GM12878 (cell line): ENCODE measurements at regions not wholly inside any gene's neighbourhood (a gene's known extent, or its start where the extent isn't known, plus 50 kb on each side); places are given as distances from the start of the nearest gene placed in this dataset.

Experiments used
- ATAC-seq: fragments of 200-7000 bp; cut with Tn5 transposase; 3 replicates; pipeline ENCODE4 v1.9.1; 2020; ENCODE audit warnings: mild to moderate bottlenecking, moderate library complexity
- BruUV-seq: library from RNA; stranded (reverse); fragments of 400-500 nt; replicated peaks from 2 replicates; lab custom pipeline; 2021; lab: Mats Ljungman, UMichigan
- CTCF ChIA-PET: fragments of 300-600 bp; sonication (Branson Sonifier 250); formaldehyde crosslinking; extraction: SDS; loops from one replicate; lab custom pipeline; 2021; ENCODE audit warnings: inconsistent platforms; lab: Yijun Ruan, JAX
- POLR2A ChIA-PET: fragments of 350-600 bp; formaldehyde crosslinking; extraction: SDS; loops from one replicate; lab custom pipeline; 2021; ENCODE audit warnings: inconsistent platforms; lab: Charles Lee
- RAD21 ChIA-PET: fragments of 300-600 bp; sonication (Branson Sonifier 250); formaldehyde crosslinking; loops from one replicate; lab custom pipeline; 2023; ENCODE audit warnings: antibody characterized with exemption; ENCODE audit not compliant: unreplicated experiment; lab: Charles Lee
- SMC1A ChIA-PET: fragments of 300-600 bp; sonication (Branson Sonifier 250); formaldehyde crosslinking; loops from one replicate; lab custom pipeline; 2023; ENCODE audit not compliant: unreplicated experiment, uncharacterized antibody; lab: Charles Lee
- DNase-seq: peaks from one replicate; pipeline ENCODE4 v3.0.0-alpha.2; 2011; ENCODE audit warnings: low read depth, low spot score
- FAIRE-seq: peaks from 3 replicates; lab custom pipeline; 2011; peaks lifted over from hg19 to GRCh38; lab: Jason Lieb, UNC
- H2AFZ ChIP-seq: 2 replicates; pipeline ENCODE4 v1.6.0; 2011; ENCODE audit warnings: low read depth, low read length, control low read depth; ENCODE audit not compliant: control insufficient read depth
- H3K27ac ChIP-seq: 2 replicates; pipeline ENCODE4 v1.5.1; 2011; ENCODE audit warnings: control low read depth; ENCODE audit not compliant: control insufficient read depth, insufficient read depth
- H3K27me3 ChIP-seq, 2 experiments: replicated peaks in 1 of 2; 2 replicates each; pipeline versions ENCODE4 v1.6.0 to v1.6.1; 2011; ENCODE audit warnings: low read length in 1 of 2; ENCODE audit not compliant: control insufficient read depth in 2 of 2, insufficient read depth in 2 of 2
- H3K36me3 ChIP-seq, 2 experiments: 2 replicates each; pipeline ENCODE4 v1.5.1; 2011; ENCODE audit warnings: low read length in 1 of 2; ENCODE audit not compliant: control insufficient read depth in 2 of 2, insufficient read depth in 2 of 2
- H3K4me1 ChIP-seq: 2 replicates; pipeline ENCODE4 v1.6.1; 2011; ENCODE audit warnings: mild to moderate bottlenecking, low read length, moderate library complexity, mixed read lengths; ENCODE audit not compliant: control insufficient read depth, insufficient read depth
- H3K4me2 ChIP-seq: 2 replicates; pipeline ENCODE4 v1.6.0; 2011; ENCODE audit warnings: control low read depth; ENCODE audit not compliant: control insufficient read depth, insufficient read depth
- H3K4me3 ChIP-seq: fragments of 200-600 bp; sonication (generic); 2 replicates; pipeline ENCODE4 v1.5.1; 2016
- H3K79me2 ChIP-seq: 2 replicates; pipeline ENCODE4 v1.6.0; 2011; ENCODE audit warnings: low read length; ENCODE audit not compliant: control insufficient read depth, insufficient read depth
- H3K9ac ChIP-seq: 2 replicates; pipeline ENCODE4 v1.8.0; 2011; ENCODE audit warnings: low read length, control low read depth, mixed read lengths; ENCODE audit not compliant: control insufficient read depth, insufficient read depth
- H3K9me3 ChIP-seq: replicated peaks from 3 replicates; pipeline ENCODE4 v1.5.1; 2011; ENCODE audit warnings: mild to moderate bottlenecking, low read length; ENCODE audit not compliant: control insufficient read depth, insufficient read depth
- H4K20me1 ChIP-seq: 2 replicates; pipeline ENCODE4 v1.6.0; 2011; ENCODE audit not compliant: control insufficient read depth, insufficient read depth
- ATF7 ChIP-seq: fragments of 450-650 bp; IDR thresholded peaks from 2 replicates; pipeline ENCODE4 v1.6.1; 2016; ENCODE audit warnings: low read depth, mild to moderate bottlenecking
- BACH1 ChIP-seq: fragments of 450-650 bp; IDR thresholded peaks from 2 replicates; pipeline ENCODE4 v1.6.1; 2017; ENCODE audit warnings: mild to moderate bottlenecking, borderline replicate concordance
- CEBPB ChIP-seq, 2 experiments: fragments of 150-350 bp in 1 of 2; IDR thresholded peaks; 2 replicates each; pipeline ENCODE4 v1.6.1; 2012 to 2014; ENCODE audit warnings: low read depth in 2 of 2, low read length in 2 of 2, borderline replicate concordance in 1 of 2, inconsistent platforms in 1 of 2
- CHD4 ChIP-seq: fragments of 200-600 bp; sonication (generic); IDR thresholded peaks from 2 replicates; pipeline ENCODE4 v1.6.1; 2016; ENCODE audit warnings: mild to moderate bottlenecking
- IKZF2 ChIP-seq, 2 experiments: fragments of 450-650 bp; IDR thresholded peaks; 2 replicates each; pipeline ENCODE4 v1.6.1; 2017; ENCODE audit warnings: mild to moderate bottlenecking in 2 of 2, moderate library complexity in 2 of 2
- JUND ChIP-seq: IDR thresholded peaks from 2 replicates; pipeline ENCODE4 v1.6.1; 2012; ENCODE audit warnings: low read depth, mild to moderate bottlenecking, low read length, improper control_type of control experiment, moderate library complexity
- KAT2A ChIP-seq: conservative IDR thresholded peaks from 2 replicates; pipeline ENCODE4 v1.6.1; 2011; ENCODE audit warnings: low read depth, low read length; ENCODE audit not compliant: control insufficient read depth
- LARP7 ChIP-seq: fragments of 450-650 bp; IDR thresholded peaks from 2 replicates; pipeline ENCODE4 v1.6.1; 2017; ENCODE audit warnings: mild to moderate bottlenecking
- NFXL1 ChIP-seq: fragments of 450-650 bp; IDR thresholded peaks from 2 replicates; pipeline ENCODE4 v1.6.1; 2017; ENCODE audit warnings: antibody characterized with exemption, mild to moderate bottlenecking, borderline replicate concordance
- PML ChIP-seq: IDR thresholded peaks from 2 replicates; pipeline ENCODE4 v1.6.1; 2012; ENCODE audit warnings: low read length, inconsistent platforms
- POLR2A ChIP-seq: IDR thresholded peaks from 2 replicates; pipeline ENCODE4 v1.6.1; 2011; ENCODE audit warnings: low read depth, mild to moderate bottlenecking, low read length
- RAD21 ChIP-seq: IDR thresholded peaks from 2 replicates; pipeline ENCODE4 v1.6.1; 2011; ENCODE audit warnings: mild to moderate bottlenecking, low read depth, low read length, moderate library complexity; ENCODE audit not compliant: insufficient read depth
- RFX5 ChIP-seq: IDR thresholded peaks from 2 replicates; pipeline ENCODE4 v1.6.1; 2011; ENCODE audit warnings: low read depth, low read length, improper control_type of control experiment
- SREBF2 ChIP-seq: IDR thresholded peaks from 2 replicates; pipeline ENCODE4 v1.6.1; 2012; ENCODE audit warnings: mild to moderate bottlenecking, low read length
- YBX1 ChIP-seq: fragments of 450-650 bp; IDR thresholded peaks from 2 replicates; pipeline ENCODE4 v1.6.1; 2016; ENCODE audit warnings: antibody characterized with exemption
- whole genome bisulfite sequencing: methylation state at CpG from one replicate; pipeline ENCODE4 v1.1.6; 2016; ENCODE audit warnings: low lambda C conversion rate; ENCODE audit not compliant: insufficient replicate concordance, insufficient coverage; ENCODE audit errors: missing lambda C conversion rate; 5-methylcytosine and 5-hydroxymethylcytosine counted together
- in situ Hi-C: fragments of 300-500 bp; cut with MboI; formaldehyde crosslinking; loops from 9 replicates; pipeline ENCODE4 v1.14.3; 2018; ENCODE audit warnings: mixed read lengths
- intact Hi-C: fragments of 100-400 bp; cut with micrococcal nuclease; formaldehyde crosslinking; loops from one replicate; pipeline ENCODE4 v1.14.2; 2022; ENCODE audit not compliant: unreplicated experiment
- TF ChIP-seq, protein P1 (sequence below): fragments of 450-650 bp; formaldehyde crosslinking; IDR thresholded peaks from 2 replicates; pipeline ENCODE4 v1.4.0; 2022; ENCODE audit warnings: mild to moderate bottlenecking, moderate library complexity

- in situ Hi-C loops = no loop called here
- Histone ChIP-seq H3K4me2 (no peak overlapping the region), H3K27me3 (peaks cover 0 to 1% of the 10 kb centered on the region in 2 experiments; a peak in 3 of 4 replicates), H3K27ac (no peak overlapping the region), H3K36me3 (no peaks in the 10 kb centered on the region), H3K79me2 (no peaks in the 10 kb centered on the region), H3K9ac (no peak overlapping the region), H4K20me1 (no peaks in the 10 kb centered on the region), H3K9me3 (no peaks in the 10 kb centered on the region), H2AFZ (no peak overlapping the region), H3K4me3 (no peak overlapping the region), H3K4me1 (no peaks in the 10 kb centered on the region)
- ChIA-PET CTCF (no interaction called here), RAD21 (no interaction called here), POLR2A (interaction anchor here (0.6 kb wide), 1 partner anchor 363 kb away, joined by 4 read pairs; no protein-coding TSS in a partner anchor), SMC1A (interaction anchor here (1.0 kb wide), 1 partner anchor 14 kb away, joined by 3 read pairs; no protein-coding TSS in a partner anchor)
- WGBS = 19% methylated on average over 11 of the region's 11 CpGs
- no peak for ATAC-seq
- FAIRE-seq = no peak
- intact Hi-C loops = no loop called here
- no peak for DNase-seq
- TF ChIP-seq CHD4 = no peak
- no peak for TF ChIP-seq POLR2A
- TF ChIP-seq SREBF2 = no peak
- TF ChIP-seq PML = no peak
- no TSS peak for BruUV-seq
Observed at GRCh38 chr16:66262253-66263167, 104.0 kb upstream of the CDH5 start.

- Histone ChIP-seq H3K9me3 (no peaks in the 10 kb centered on the region), H3K27me3 (peaks cover 0 to 1% of the 10 kb centered on the region in 2 experiments; a peak in 3 of 4 replicates), H4K20me1 (no peaks in the 10 kb centered on the region), H3K27ac (no peak overlapping the region), H3K4me2 (no peak overlapping the region), H3K36me3 (no peaks in the 10 kb centered on the region), H3K79me2 (no peaks in the 10 kb centered on the region), H3K4me3 (no peak overlapping the region), H3K4me1 (no peaks in the 10 kb centered on the region), H2AFZ (no peak overlapping the region), H3K9ac (no peak overlapping the region)
- FAIRE-seq = no peak
- intact Hi-C loops = no loop called here
- in situ Hi-C loops = no loop called here
- 51% methylated on average over 3 of the region's 3 CpGs for WGBS
- ATAC-seq = no peak; the same call in 2 of the 3 replicates
- SMC1A ChIA-PET = interaction anchor here (1.0 kb wide), 1 partner anchor 14 kb away, joined by 3 read pairs; no protein-coding TSS in a partner anchor
- CTCF ChIA-PET = no interaction called here
- POLR2A ChIA-PET = interaction anchor here (0.6 kb wide), 1 partner anchor 362 kb away, joined by 4 read pairs; no protein-coding TSS in a partner anchor
- RAD21 ChIA-PET = no interaction called here
- no peak for DNase-seq
- no TSS peak for BruUV-seq
- no peak for TF ChIP-seq ATF7
- TF ChIP-seq RAD21 = no peak
- no peak for TF ChIP-seq NFXL1
- TF ChIP-seq YBX1 = no peak
- TF ChIP-seq JUND = no peak
- no peak for TF ChIP-seq BACH1
- TF ChIP-seq, protein P1, sequence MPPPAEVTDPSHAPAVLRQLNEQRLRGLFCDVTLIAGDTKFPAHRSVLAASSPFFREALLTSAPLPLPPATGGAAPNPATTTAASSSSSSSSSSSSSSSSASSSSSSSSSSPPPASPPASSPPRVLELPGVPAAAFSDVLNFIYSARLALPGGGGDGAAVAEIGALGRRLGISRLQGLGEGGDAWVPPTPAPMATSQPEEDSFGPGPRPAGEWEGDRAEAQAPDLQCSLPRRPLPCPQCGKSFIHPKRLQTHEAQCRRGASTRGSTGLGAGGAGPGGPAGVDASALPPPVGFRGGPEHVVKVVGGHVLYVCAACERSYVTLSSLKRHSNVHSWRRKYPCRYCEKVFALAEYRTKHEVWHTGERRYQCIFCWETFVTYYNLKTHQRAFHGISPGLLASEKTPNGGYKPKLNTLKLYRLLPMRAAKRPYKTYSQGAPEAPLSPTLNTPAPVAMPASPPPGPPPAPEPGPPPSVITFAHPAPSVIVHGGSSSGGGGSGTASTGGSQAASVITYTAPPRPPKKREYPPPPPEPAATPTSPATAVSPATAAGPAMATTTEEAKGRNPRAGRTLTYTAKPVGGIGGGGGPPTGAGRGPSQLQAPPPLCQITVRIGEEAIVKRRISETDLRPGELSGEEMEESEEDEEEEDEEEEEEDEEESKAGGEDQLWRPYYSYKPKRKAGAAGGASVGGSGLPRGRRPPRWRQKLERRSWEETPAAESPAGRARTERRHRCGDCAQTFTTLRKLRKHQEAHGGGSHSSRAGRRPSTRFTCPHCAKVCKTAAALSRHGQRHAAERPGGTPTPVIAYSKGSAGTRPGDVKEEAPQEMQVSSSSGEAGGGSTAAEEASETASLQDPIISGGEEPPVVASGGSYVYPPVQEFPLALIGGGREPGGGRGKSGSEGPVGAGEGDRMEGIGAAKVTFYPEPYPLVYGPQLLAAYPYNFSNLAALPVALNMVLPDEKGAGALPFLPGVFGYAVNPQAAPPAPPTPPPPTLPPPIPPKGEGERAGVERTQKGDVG (CRISPR knock-in tag) = no peak
- no peak for TF ChIP-seq LARP7
- no peak for TF ChIP-seq KAT2A
- TF ChIP-seq RFX5 = no peak
- TF ChIP-seq CEBPB (IDR thresholded peaks at IDR 0.05; ENCODE audit: borderline replicate concordance in 1 of 2, low read depth in 2 of 2, low read length in 2 of 2) = no peak
- TF ChIP-seq IKZF2 (IDR thresholded peaks at IDR 0.05) = no peak
Observed at GRCh38 chr16:66261826-66262225, 104.7 kb upstream of the CDH5 start.
